ENCODE measurements at regions not wholly inside any gene's neighbourhood (a gene's known extent, or its start where the extent isn't known, plus 50 kb on each side); places are given as distances from the start of the nearest gene placed in this dataset.

DNA sequence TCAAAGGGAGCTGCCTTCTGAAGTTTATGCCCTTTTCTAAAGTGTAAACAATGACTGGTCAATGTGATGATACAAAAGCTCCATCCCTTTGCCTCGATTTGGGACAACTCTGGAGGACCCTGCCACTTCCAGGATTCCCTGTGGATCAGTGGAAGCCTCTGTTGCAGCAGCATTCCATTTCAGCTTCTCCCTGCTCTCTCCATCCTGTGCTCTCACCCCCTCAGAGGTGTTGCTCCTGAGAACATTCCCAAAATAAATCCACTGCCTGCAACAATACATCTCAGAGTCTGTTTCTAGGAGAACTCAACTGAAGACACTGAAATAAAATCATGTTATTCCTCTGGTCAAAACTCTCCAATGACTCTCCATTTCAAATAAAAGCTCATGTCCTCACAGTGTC lies 263.6 kb downstream of the HACE1 start:
- TF ChIP-seq, protein P1, sequence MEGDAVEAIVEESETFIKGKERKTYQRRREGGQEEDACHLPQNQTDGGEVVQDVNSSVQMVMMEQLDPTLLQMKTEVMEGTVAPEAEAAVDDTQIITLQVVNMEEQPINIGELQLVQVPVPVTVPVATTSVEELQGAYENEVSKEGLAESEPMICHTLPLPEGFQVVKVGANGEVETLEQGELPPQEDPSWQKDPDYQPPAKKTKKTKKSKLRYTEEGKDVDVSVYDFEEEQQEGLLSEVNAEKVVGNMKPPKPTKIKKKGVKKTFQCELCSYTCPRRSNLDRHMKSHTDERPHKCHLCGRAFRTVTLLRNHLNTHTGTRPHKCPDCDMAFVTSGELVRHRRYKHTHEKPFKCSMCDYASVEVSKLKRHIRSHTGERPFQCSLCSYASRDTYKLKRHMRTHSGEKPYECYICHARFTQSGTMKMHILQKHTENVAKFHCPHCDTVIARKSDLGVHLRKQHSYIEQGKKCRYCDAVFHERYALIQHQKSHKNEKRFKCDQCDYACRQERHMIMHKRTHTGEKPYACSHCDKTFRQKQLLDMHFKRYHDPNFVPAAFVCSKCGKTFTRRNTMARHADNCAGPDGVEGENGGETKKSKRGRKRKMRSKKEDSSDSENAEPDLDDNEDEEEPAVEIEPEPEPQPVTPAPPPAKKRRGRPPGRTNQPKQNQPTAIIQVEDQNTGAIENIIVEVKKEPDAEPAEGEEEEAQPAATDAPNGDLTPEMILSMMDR (IDR thresholded peaks at IDR 0.05; ENCODE audit: control extremely low read depth in 1 of 3, insufficient read depth in 1 of 3, low read depth in 1 of 3, low read length in 3 of 3), result no peak
- TF ChIP-seq BRCA1 (IDR thresholded peaks at IDR 0.05; ENCODE audit: low read depth, low read length) (no peak), TAF1 (IDR thresholded peaks at IDR 0.05; ENCODE audit: low read depth, low read length) (no peak)

Measured in H1 (cell line).